Mammary epithelial cell (primary cell): ENCODE measurements at regions not wholly inside any gene's neighbourhood (a gene's known extent, or its start where the extent isn't known, plus 50 kb on each side); places are given as distances from the start of the nearest gene placed in this dataset.

ENCODE experiments used
- EZH2 ChIP-seq: IDR thresholded peaks from 2 replicates; pipeline ENCODE4 v1.6.1; 2012; ENCODE audit warnings: low read length, inconsistent platforms, borderline replicate concordance
- TF ChIP-seq, protein P1 (sequence below), 2 donors: IDR thresholded peaks in 1 of 2; conservative IDR thresholded peaks in 1 of 2; 2 replicates each; pipeline ENCODE4 v1.5.1; 2011 to 2012; ENCODE audit warnings: inconsistent platforms in 2 of 2, low read length in 2 of 2, mild to moderate bottlenecking in 2 of 2, control low read depth in 1 of 2, low read depth in 1 of 2; ENCODE audit not compliant: insufficient read depth in 1 of 2; ENCODE audit errors: extremely low read depth in 1 of 2

DNA sequence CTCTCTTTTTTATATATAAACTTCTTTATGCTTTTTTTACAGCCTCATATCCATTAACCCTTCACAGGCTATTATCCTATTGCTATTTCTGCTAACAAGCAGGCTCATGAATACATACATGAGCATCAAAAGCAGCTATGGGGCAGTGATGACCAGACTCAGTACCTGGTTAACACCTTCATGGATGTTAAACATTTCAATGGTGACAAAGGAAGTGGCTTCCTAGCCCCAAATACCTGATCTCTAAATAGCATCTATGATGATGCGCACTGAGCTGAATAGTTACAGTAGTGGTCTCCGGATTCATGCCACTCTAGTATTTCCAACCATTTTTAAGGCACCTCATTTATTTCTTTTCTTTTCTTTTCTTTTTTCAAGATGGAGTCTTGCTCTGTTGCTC, 101.1 kb downstream of the TM2D1 start:
- TF ChIP-seq, protein P1, sequence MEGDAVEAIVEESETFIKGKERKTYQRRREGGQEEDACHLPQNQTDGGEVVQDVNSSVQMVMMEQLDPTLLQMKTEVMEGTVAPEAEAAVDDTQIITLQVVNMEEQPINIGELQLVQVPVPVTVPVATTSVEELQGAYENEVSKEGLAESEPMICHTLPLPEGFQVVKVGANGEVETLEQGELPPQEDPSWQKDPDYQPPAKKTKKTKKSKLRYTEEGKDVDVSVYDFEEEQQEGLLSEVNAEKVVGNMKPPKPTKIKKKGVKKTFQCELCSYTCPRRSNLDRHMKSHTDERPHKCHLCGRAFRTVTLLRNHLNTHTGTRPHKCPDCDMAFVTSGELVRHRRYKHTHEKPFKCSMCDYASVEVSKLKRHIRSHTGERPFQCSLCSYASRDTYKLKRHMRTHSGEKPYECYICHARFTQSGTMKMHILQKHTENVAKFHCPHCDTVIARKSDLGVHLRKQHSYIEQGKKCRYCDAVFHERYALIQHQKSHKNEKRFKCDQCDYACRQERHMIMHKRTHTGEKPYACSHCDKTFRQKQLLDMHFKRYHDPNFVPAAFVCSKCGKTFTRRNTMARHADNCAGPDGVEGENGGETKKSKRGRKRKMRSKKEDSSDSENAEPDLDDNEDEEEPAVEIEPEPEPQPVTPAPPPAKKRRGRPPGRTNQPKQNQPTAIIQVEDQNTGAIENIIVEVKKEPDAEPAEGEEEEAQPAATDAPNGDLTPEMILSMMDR (conservative IDR thresholded peaks at IDR 0.05 in 1 of 2, IDR thresholded peaks at IDR 0.05 in 1 of 2; ENCODE audit: extremely low read depth in 1 of 2, insufficient read depth in 1 of 2, low read depth in 1 of 2, low read length in 2 of 2): no peak
- TF ChIP-seq EZH2: no peak
